C4-2B (cell line): ENCODE measurements at regions not wholly inside any gene's neighbourhood (a gene's known extent, or its start where the extent isn't known, plus 50 kb on each side); places are given as distances from the start of the nearest gene placed in this dataset.

Source experiments
- H3K27ac ChIP-seq: fragments of 450-650 bp; 2 replicates; pipeline ENCODE4 v1.5.1; 2017
- CTCF ChIP-seq: fragments of 450-650 bp; conservative IDR thresholded peaks from 2 replicates; pipeline ENCODE4 v1.5.1; 2017; ENCODE audit warnings: mild to moderate bottlenecking
- ZFX ChIP-seq: fragments of 450-650 bp; IDR thresholded peaks from 2 replicates; pipeline ENCODE4 v1.6.1; 2017

GRCh38 chr1:208893251-208893650 is 649.1 kb upstream of the PLXNA2 start:
- TF ChIP-seq CTCF (no peak), ZFX (no peak)

GRCh38 chr1:208895181-208895580 is 651.0 kb upstream of the PLXNA2 start:
- no peak for TF ChIP-seq CTCF
- no peak for TF ChIP-seq ZFX
- H3K27ac ChIP-seq: no peak overlapping the region

More at GRCh38 chr1:208893251-208893650, 649.1 kb upstream of the PLXNA2 start:
- H3K27ac ChIP-seq: no peak overlapping the region

GRCh38 chr1:208895820-208896219 is 651.6 kb upstream of the PLXNA2 start:
- H3K27ac ChIP-seq: no peak overlapping the region
- no peak for TF ChIP-seq ZFX
- no peak for TF ChIP-seq CTCF

GRCh38 chr1:208896768-208897167 is 652.6 kb upstream of the PLXNA2 start:
- no peak overlapping the region for H3K27ac ChIP-seq
- TF ChIP-seq ZFX (no peak), CTCF (no peak)

- TF ChIP-seq ZFX (no peak), CTCF (no peak)
- no peak overlapping the region for H3K27ac ChIP-seq
Measured at GRCh38 chr1:208899438-208899837, 655.3 kb upstream of the PLXNA2 start.

- no peak for TF ChIP-seq ZFX
- TF ChIP-seq CTCF: no peak
Measured at GRCh38 chr1:208903251-208903905, 659.2 kb upstream of the PLXNA2 start.

GRCh38 chr1:208907790-208908189 is 663.6 kb upstream of the PLXNA2 start:
- TF ChIP-seq ZFX (no peak), CTCF (no peak)
- no peak overlapping the region for H3K27ac ChIP-seq

More at GRCh38 chr1:208903251-208903905, 659.2 kb upstream of the PLXNA2 start:
- H3K27ac ChIP-seq: no peak overlapping the region
